H54 (cell line): ENCODE measurements at regions not wholly inside any gene's neighbourhood (a gene's known extent, or its start where the extent isn't known, plus 50 kb on each side); places are given as distances from the start of the nearest gene placed in this dataset.

ENCODE experiments used
- DNase-seq: peaks from one replicate; pipeline ENCODE4 v3.0.0; 2011; ENCODE audit warnings: low spot score, mixed read lengths; ENCODE audit not compliant: insufficient read length
- FAIRE-seq: peaks from 3 replicates; lab custom pipeline; 2011; peaks lifted over from hg19 to GRCh38; lab: Jason Lieb, UNC
- POLR2A ChIP-seq: IDR thresholded peaks from 2 replicates; pipeline ENCODE4 v1.6.1; 2011; ENCODE audit warnings: low read depth, mild to moderate bottlenecking, low read length

DNA sequence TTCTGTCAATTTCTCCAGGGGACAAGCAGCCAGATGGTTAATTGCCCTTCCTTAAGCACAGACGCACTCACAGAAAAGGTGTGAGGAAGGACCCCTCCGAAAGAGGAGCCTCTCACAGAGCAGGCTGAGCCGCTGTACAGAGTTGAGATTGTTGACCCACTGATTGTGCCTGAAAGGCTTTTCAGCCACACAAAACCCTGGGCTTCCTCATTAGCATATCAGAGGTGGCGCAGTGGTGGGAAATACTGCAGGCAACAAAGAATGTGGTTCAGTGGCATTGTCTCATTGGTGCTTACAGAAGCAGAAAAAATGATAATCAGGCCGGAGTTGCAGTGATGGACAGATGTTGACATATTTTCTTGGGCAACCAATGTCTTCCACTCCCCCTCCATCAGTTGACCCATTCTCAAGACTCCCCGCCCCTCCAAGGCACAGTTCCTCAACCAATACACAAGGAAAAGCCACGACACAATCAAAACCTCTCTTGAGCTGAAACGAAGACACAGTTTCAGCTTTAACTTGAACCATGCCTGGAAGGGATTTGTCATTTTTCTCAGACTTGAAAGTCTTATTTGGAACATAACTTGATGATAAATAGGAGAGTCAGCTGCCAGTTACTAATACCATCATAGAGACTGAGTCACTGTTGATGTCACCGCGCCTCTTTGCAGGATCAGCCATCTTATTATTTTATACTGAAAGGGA lies 53.1 kb downstream of the ATXN3L start:
- no peak for TF ChIP-seq POLR2A
- FAIRE-seq (no peak), DNase-seq (no peak)

DNA sequence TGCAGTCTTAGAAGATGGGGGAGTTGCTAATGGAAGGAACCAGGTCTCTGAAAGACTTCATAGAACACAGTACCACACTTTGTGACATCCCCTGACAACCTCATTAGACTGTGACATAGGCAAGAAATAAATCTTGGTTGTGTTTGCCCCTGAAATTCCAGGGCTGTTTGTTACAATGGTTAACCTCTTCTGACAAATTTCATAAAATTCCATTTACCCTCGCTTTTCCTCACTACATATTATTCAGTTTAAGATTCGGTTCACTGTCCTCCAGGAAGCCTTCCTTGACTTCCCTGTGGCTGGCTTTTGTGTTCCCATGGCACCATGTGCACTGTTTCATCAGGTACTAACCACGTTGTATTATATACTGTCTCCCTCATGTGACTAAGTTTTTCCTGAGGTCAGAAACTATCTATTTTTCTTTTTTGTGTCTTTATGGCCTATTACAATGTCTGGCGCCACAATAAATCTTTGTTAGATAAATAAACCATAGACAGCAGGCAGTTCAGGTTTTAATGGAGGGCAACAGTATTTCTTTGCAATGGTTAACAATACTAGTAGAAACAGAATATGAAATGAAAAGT lies 54.2 kb downstream of the ATXN3L start:
- no peak for DNase-seq
- no peak for FAIRE-seq
- no peak for TF ChIP-seq POLR2A

DNA sequence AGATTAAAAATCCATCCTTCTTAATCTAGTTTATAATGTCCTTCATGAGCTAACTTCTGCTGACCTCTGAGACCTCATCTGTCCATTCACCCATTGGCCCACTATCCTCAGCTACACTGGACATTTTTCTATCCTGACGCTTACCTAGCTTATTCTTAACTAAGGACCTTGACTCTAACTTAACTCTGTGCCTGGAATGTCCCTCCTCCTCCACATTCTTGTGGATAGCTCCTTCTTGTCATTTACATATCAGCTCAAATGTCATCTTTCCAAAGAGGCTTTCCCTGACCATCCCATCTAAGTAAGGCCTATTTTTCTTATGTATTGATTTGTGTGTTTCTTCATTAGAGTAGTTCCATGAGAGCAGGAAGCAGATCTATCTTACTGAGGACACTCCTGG lies 54.7 kb downstream of the ATXN3L start:
- no peak for FAIRE-seq

DNA sequence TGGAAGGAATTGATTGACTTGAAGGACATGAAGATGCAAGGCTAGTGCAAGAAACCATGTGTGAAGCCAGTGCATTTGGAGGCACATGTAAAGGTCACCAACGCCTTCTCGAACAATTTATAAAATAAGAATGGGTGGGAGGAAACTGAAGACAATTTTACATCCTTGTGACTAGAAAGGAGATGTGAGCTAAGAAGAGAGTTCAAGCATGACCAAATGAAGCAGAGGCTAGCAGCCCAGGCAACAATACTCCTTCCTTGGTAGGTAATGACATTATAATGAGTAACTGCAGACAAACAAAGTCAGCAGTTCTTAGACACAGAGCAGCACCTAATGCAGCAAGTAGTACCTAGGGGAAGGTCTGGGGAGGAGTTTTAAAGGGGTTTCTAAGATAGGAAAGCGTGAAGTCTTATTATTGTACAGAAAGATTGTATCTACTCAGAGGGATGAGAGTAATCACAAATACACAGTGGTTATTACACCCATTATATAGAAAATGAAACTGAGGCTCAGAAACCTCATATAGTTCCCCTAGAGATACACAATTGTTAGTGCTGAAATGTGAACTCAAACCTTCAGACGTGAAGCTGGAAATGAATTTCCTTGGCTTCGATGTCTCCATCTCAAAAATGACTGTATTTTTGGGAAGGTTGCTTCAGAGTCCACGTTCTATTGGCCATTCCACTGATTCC lies 56.1 kb downstream of the ATXN3L start:
- FAIRE-seq (no peak), DNase-seq (no peak)
- no peak for TF ChIP-seq POLR2A

More for the DNA sequence above, 54.7 kb downstream of the ATXN3L start:
- DNase-seq = no peak
- no peak for TF ChIP-seq POLR2A

DNA sequence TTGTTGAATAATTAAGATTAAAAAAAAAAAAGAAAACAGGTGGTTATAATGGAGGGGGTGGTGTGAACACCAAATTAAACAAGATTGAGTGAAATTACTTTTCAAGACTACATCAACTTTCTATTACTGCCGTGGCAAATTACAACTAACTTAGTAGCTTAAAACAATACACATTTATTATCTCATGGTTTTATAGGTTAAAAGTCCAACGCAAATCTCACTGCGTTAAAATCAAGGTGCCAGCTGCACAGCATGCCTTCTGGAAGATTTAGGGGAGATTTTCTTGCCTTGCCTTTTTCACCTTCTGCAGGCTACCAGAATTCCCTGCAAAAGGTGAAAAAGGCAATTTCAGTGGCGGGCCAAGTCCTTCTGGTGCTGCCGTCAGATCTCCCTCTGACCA lies 58.5 kb downstream of the ATXN3L start:
- FAIRE-seq (no peak), DNase-seq (no peak)
- no peak for TF ChIP-seq POLR2A

DNA sequence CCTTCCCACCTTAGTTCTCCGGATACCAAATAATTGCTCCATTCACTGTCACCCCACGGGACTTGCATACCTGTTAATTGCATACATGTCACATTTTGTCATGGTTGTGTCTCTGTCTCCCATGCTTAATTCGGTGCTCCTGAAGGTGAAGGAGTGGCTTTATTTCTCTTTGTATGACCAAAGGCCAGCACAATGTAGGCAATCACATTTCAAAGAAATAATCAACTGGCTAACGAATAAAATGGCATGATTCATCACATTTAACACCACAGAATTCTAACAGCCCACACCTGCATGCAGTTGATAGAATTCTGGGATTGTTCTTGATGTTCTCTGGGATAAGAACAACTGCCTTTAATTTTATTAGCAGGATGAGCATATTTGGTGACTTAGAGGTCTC lies 59.3 kb downstream of the ATXN3L start:
- DNase-seq = no peak
- TF ChIP-seq POLR2A = no peak
- no peak for FAIRE-seq

DNA sequence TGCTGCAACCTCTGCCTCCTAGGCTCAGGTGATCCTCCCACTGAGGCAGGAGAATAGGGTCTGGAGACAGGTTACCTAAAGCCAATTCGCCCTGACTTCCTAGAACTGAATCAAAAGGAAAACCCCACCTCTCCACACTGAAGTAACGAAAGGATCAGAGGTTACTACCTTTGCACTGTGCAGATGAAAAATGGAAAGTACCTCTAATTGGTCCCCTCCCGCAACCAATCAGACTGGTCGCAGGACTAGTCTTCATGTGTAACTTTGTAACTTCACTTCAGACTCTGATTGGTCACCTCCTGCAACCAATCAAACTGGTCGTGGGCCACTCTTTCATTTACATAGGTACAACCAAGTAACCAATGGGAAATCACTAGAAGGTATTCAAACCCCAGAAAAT lies 61.1 kb downstream of the ATXN3L start:
- DNase-seq (no peak), FAIRE-seq (no peak)
- TF ChIP-seq POLR2A = no peak

DNA sequence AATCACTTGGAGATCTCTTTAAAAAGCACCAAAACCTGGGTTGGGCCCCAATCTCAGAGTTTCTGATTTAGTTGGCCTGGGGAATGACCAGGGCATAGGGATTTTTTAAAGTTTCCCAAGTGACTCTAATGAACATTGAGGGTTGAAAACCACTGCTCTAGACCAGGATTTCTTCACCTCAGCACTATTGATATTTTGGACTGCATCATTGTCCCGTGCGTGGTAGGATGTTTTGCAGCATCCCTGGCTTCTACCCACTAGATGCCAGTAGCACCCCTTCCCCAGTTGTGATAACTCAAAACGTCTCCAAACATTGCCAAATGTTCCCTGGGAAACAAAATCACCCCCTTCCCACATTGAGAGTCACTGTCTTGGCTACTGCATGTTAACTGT lies 61.8 kb downstream of the ATXN3L start:
- DNase-seq (no peak), FAIRE-seq (no peak)
- TF ChIP-seq POLR2A = no peak

DNA sequence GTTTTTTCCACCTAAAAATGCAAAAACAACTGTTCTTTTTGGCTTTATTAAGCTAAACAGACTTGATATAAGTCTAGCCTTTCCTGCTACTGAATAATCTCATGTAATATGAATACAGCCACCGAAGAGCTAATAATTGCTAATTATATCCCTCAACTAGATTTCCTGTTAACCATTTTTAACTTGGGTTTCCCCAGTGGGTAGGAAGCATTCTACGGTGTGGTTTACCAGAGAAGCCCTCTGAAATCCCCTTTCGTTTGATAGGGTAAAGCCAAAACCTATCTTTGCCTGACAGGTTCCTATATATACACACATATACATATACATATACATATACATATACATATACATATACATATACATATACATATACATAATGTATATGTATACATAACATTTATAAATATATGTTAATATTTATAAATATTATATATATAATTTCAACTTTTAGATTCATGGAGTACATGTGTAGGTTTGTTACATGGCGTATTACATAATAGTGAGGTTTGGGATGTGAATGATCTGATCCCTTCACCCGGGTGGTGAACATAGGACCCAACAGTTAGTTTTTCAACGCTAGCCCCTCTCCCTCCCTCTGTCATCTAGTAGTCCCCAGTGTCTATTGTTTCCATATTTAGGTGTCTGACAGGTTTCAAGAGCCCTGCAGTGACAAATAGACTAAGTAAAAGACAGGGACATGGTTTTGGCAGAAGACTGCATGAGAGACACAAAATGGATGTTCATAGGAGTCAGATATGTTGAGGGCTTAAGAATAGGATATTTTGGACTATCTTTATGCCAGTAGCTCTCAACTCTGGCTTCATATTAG lies 62.4 kb downstream of the ATXN3L start:
- no peak for FAIRE-seq
- DNase-seq = no peak
- no peak for TF ChIP-seq POLR2A

DNA sequence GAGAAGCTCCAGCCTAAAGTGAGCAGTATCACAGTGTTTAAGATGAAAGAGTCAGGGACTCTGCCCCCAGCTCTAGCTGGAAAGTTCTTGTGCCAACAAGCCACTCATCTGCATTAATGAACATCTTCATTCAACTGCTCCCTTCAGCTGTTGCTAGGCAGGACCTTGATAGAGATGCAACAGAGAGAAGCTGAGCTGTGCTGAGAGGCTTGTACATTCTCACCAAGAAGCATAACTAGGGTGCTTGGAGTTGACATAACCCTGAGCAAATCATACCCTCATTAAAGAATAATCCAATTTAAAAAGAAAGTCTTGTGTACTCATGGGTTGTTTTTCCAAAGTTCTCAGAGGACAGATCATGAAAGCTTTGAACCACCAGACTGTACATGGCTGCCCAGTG lies 63.2 kb downstream of the ATXN3L start:
- FAIRE-seq (no peak), DNase-seq (no peak)
- TF ChIP-seq POLR2A = no peak

DNA sequence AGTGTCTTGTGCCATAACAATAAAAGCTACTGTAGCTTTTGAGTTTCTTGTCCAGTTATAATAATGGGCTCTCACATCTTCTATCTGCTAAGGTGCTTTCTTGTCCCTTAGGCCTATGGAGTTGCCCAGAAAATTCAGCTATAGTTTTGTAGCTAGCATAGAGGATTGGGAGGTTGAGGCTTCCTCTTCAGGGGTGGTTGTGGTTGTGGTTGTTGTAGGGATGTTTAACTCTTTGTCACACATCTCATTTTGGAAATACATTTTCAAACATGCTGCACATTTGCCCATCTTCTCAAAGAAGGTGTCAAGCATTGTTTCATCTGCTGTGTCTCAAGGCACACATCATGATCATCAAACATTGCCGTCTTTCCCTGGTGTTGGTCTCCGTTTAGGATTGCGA lies 65.0 kb downstream of the ATXN3L start:
- FAIRE-seq (no peak), DNase-seq (no peak)
- TF ChIP-seq POLR2A = no peak

DNA sequence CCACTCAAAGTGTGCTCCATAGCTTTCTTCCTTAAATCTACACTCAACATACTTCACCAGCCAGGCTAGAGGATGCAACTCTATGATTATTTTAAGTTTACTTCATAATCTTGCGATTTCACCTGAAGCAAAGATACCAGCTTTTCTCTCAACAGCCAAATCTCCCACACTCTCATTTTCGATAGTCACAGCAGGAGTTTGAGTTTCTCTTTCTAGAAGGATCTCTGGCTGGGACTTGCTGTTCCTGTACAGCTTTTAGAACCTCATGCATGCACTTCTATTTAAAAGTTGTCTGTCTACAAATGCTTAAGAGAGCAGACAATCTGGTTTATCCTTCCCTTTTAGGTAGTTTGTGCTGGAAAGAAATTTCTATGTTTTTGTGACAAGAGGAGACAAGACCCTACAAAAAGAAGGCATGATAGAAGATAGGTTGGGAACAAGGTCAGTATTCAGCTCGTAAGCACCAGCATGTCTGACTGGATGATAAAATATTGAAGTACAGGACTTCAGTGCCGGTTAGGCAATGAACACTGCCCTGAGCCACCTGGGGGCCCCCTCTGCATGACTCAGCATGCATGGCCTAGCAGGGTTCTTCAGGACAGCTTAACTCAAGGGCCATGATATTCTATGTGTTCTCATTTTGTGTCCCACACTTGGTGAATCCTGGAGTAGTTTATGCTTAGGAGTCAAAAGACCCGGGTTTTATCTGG lies 65.6 kb downstream of the ATXN3L start:
- TF ChIP-seq POLR2A = no peak
- DNase-seq (peak; percentile 3), FAIRE-seq (no peak)

DNA sequence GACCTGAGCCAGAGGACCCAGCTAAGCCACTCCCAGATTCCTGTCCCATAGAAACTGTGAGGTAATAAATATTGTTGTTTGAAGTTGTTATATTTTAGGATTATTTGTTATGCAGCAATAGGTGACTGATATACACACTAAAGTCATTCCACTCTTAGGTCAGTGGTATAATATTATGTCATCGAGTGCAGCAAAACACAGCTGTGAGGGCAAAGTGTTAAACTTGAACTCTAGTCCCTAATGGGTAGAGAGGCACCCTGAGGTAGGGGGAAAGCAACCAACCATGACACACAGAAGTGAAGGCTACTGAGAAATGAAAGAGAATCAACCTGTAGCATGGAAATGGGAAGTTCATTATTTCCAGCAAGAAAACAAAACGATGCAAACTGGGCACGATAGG lies 66.6 kb downstream of the ATXN3L start:
- no peak for FAIRE-seq
- TF ChIP-seq POLR2A = no peak

DNA sequence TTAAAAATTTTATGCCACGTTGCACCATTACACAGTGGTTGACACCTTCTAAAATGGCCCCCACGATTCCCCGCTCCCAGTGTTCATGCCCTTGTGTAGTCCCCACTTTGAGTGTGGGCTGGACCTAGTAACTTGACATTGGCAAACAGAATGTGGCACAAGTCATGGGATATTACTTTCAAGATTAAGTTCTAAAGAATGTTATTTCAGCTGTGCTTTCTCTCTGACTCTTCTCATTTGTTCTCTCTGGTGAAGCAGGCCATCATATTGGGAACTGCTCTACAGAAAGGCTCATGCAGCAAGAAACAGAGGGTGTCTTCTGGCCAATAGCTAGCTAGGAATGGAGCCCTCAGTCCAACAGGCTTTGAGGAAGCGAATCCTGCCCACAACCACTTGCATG lies 67.1 kb downstream of the ATXN3L start:
- no peak for DNase-seq
- TF ChIP-seq POLR2A = no peak
- no peak for FAIRE-seq

More for the DNA sequence above, 66.6 kb downstream of the ATXN3L start:
- no peak for DNase-seq
